ENCODE measurements at regions not wholly inside any gene's neighbourhood (a gene's known extent, or its start where the extent isn't known, plus 50 kb on each side); places are given as distances from the start of the nearest gene placed in this dataset. TPM values are rescaled to one million over a fixed set of nuclear protein-coding genes. Genes with fewer than 3 reads are reported as not detected.

DNA sequence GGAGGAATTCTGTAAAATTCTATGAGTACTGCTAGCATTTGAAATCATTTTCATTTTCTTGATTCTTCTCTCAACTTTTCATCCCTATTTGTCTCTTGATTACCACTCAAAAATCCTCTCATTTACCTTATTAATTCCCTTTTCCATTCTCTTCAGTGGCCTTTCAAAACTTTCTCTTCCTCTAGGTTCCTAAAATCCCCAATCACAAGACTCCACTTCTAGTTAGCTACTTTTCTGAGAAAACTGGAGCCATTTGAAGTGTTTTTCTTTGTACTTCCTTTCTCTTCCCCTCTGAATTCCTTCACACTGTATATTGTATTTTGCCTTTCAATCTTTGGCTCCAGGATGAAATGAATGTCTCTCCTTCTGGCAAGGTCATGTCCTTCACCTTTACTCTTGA, 61.3 kb upstream of the NR4A3 start:
- peaks cover 0 to 1% (median 0%) of the 10 kb centered on the region in 3 donors for H3K27me3 Mint-ChIP-seq (ENCODE audit: low read depth in 3 of 3)
- Histone ChIP-seq H3K9ac (ENCODE audit: insufficient read depth, low read length, poor library complexity, severe bottlenecking) (no peak overlapping the region), H3K36me3 (replicated peaks in 1 of 2; ENCODE audit: control insufficient read depth in 1 of 2, insufficient read depth in 2 of 2, low read length in 2 of 2) (no peaks in the 10 kb centered on the region), H3K27ac (ENCODE audit: low read depth in 1 of 2, low read length in 2 of 2) (no peak overlapping the region), H3K4me2 (replicated peaks; ENCODE audit: extremely low read depth, low read length, poor library complexity, severe bottlenecking) (no peak overlapping the region), H3K9me3 (replicated peaks in 1 of 2; ENCODE audit: control insufficient read depth in 1 of 2, insufficient read depth in 1 of 2, low read length in 2 of 2) (no peaks in the 10 kb centered on the region), H3K4me1 (ENCODE audit: control insufficient read depth in 1 of 2, insufficient read depth in 2 of 2, low read length in 2 of 2) (peaks cover 12 to 13% of the 10 kb centered on the region in 2 donors), H4K20me1 (ENCODE audit: insufficient read depth, low read length) (no peaks in the 10 kb centered on the region), H3K27me3 (ENCODE audit: control insufficient read depth in 2 of 2, insufficient read depth in 2 of 2, low read length in 2 of 2) (no peaks in the 10 kb centered on the region), H3K79me2 (ENCODE audit: insufficient read depth, low read length) (no peaks in the 10 kb centered on the region), H3K4me3 (replicated peaks in 1 of 3; ENCODE audit: low read depth in 2 of 3, low read length in 3 of 3) (no peak overlapping the region), H2AFZ (ENCODE audit: insufficient read depth, low read depth, low read length, poor library complexity, severe bottlenecking) (no peak overlapping the region)
- H3K36me3 Mint-ChIP-seq: no peaks in the 10 kb centered on the region
- no peak overlapping the region for H3K4me3 Mint-ChIP-seq
- TF ChIP-seq, protein P1, sequence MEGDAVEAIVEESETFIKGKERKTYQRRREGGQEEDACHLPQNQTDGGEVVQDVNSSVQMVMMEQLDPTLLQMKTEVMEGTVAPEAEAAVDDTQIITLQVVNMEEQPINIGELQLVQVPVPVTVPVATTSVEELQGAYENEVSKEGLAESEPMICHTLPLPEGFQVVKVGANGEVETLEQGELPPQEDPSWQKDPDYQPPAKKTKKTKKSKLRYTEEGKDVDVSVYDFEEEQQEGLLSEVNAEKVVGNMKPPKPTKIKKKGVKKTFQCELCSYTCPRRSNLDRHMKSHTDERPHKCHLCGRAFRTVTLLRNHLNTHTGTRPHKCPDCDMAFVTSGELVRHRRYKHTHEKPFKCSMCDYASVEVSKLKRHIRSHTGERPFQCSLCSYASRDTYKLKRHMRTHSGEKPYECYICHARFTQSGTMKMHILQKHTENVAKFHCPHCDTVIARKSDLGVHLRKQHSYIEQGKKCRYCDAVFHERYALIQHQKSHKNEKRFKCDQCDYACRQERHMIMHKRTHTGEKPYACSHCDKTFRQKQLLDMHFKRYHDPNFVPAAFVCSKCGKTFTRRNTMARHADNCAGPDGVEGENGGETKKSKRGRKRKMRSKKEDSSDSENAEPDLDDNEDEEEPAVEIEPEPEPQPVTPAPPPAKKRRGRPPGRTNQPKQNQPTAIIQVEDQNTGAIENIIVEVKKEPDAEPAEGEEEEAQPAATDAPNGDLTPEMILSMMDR (IDR thresholded peaks at IDR 0.05): no peak
- no peaks in the 10 kb centered on the region for H3K4me1 Mint-ChIP-seq
- H3K27ac Mint-ChIP-seq: no peak overlapping the region
- peaks cover 0 to 1% (median 0%) of the 10 kb centered on the region in 7 donors for H3K9me3 Mint-ChIP-seq
- no peak for DNase-seq
- intact Hi-C loops (cut with micrococcal nuclease): no loop called here

DNA sequence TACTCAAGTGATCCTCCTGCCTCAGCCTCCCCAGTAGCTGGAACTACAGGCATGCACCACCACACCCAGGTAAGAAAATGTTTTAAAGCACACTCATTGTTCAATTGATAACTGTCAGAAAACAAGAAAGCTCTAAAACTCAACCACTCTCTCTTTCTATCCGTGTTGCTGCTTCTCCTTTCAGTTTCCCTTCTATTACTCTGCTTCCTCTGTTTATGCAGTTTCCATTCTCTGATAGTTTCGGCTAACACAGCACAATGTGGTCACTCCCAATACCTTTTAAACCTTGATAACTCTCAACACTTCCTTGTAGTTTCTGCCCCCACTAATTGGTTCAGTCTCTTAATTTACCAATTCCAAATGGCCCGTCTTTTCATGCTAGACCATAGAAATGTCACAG, 59.2 kb upstream of the NR4A3 start:
- Mint-ChIP-seq H3K4me1 (no peaks in the 10 kb centered on the region), H3K27me3 (ENCODE audit: low read depth in 3 of 3) (no peaks in the 10 kb centered on the region), H3K27ac (no peak overlapping the region), H3K36me3 (no peaks in the 10 kb centered on the region), H3K4me3 (no peak overlapping the region), H3K9me3 (peaks cover 0 to 1% (median 0%) of the 10 kb centered on the region in 7 donors)
- H3K9ac ChIP-seq (ENCODE audit: insufficient read depth, low read length, poor library complexity, severe bottlenecking): no peak overlapping the region
- peak overlapping the region; percentile 36 for H3K4me2 ChIP-seq (replicated peaks; ENCODE audit: extremely low read depth, low read length, poor library complexity, severe bottlenecking)
- H3K79me2 ChIP-seq (ENCODE audit: insufficient read depth, low read length): no peaks in the 10 kb centered on the region
- peaks cover 12 to 13% of the 10 kb centered on the region in 2 donors for H3K4me1 ChIP-seq (ENCODE audit: control insufficient read depth in 1 of 2, insufficient read depth in 2 of 2, low read length in 2 of 2)
- no peaks in the 10 kb centered on the region for H3K27me3 ChIP-seq (ENCODE audit: control insufficient read depth in 2 of 2, insufficient read depth in 2 of 2, low read length in 2 of 2)
- peak overlapping the region; percentile 62 for H2AFZ ChIP-seq (ENCODE audit: insufficient read depth, low read depth, low read length, poor library complexity, severe bottlenecking)
- H3K36me3 ChIP-seq (replicated peaks in 1 of 2; ENCODE audit: control insufficient read depth in 1 of 2, insufficient read depth in 2 of 2, low read length in 2 of 2): no peaks in the 10 kb centered on the region
- TF ChIP-seq, protein P1 (IDR thresholded peaks at IDR 0.05): no peak
- H3K9me3 ChIP-seq (replicated peaks in 1 of 2; ENCODE audit: control insufficient read depth in 1 of 2, insufficient read depth in 1 of 2, low read length in 2 of 2): no peaks in the 10 kb centered on the region
- DNase-seq: peak; percentile 6 to 34 (median 21)
- H3K4me3 ChIP-seq (replicated peaks in 1 of 3; ENCODE audit: low read depth in 2 of 3, low read length in 3 of 3): peak overlapping the region in 2 of 3 experiments; percentile 13 to 30
- 0% methylated on average over 1 of the region's 3 CpGs for WGBS (ENCODE audit: insufficient coverage)
- H3K27ac ChIP-seq (ENCODE audit: low read depth in 1 of 2, low read length in 2 of 2): peak overlapping the region in 1 of 2 donors; percentile 55
- no peaks in the 10 kb centered on the region for H4K20me1 ChIP-seq (ENCODE audit: insufficient read depth, low read length)
- intact Hi-C loops (cut with micrococcal nuclease): no loop called here

Small RNAs in the stretch of these regions (small RNA-seq; reads per million reads assigned to genes)
- gene AL137067.1 (ENCODE audit: insufficient read length, low read depth) (not detected), gene AL137067.2 (ENCODE audit: insufficient read length, low read depth) (not detected)

All from CD14-positive monocyte (primary cell).